Common myeloid progenitor, CD34-positive (primary cell): ENCODE measurements at regions not wholly inside any gene's neighbourhood (a gene's known extent, or its start where the extent isn't known, plus 50 kb on each side); places are given as distances from the start of the nearest gene placed in this dataset.

Experiments used
- CTCF ChIA-PET: fragments of 350-600 bp; sonication (Branson Sonifier 250); formaldehyde crosslinking; loops from one replicate; lab custom pipeline; 2021; ENCODE audit warnings: antibody characterized with exemption; lab: Charles Lee
- POLR2A ChIA-PET: fragments of 350-600 bp; sonication (Branson Sonifier 250); formaldehyde crosslinking; loops from one replicate; lab custom pipeline; 2021; ENCODE audit warnings: antibody characterized with exemption; lab: Charles Lee
- DNase-seq, 3 donors: peaks; one replicate each; pipeline versions ENCODE4 v3.0.0 to v3.0.0-alpha.2; 2013
- H3K27ac ChIP-seq, 2 experiments: 1 replicate in 1 of 2; 2 replicates in 1 of 2; pipeline ENCODE4 v1.7.0; 2013; ENCODE audit warnings: inconsistent platforms in 2 of 2, low read length in 2 of 2, mild to moderate bottlenecking in 2 of 2, low read depth in 1 of 2, moderate library complexity in 1 of 2; ENCODE audit not compliant: severe bottlenecking in 2 of 2, insufficient read depth in 1 of 2, poor library complexity in 1 of 2
- H3K27me3 ChIP-seq, 5 experiments: replicated peaks in 2 of 5; 1 replicate in 3 of 5; 2 replicates in 2 of 5; pipeline versions ENCODE4 v1.6.1 to v1.7.0; 2013; ENCODE audit warnings: low read length in 4 of 5, mild to moderate bottlenecking in 2 of 5, moderate library complexity in 2 of 5, inconsistent platforms in 1 of 5; ENCODE audit not compliant: insufficient read depth in 5 of 5, control insufficient read depth in 4 of 5
- H3K36me3 ChIP-seq, 4 experiments: 1 replicate in 2 of 4; 2 replicates in 2 of 4; pipeline versions ENCODE4 v1.6.1 to v1.7.0; 2013; ENCODE audit warnings: low read length in 3 of 4, control low read depth in 1 of 4, mild to moderate bottlenecking in 1 of 4; ENCODE audit not compliant: control insufficient read depth in 4 of 4, insufficient read depth in 4 of 4
- H3K4me1 ChIP-seq, 4 experiments: 1 replicate in 3 of 4; 2 replicates in 1 of 4; pipeline versions ENCODE4 v1.6.1 to v1.7.1; 2013; ENCODE audit warnings: low read length in 3 of 4, mild to moderate bottlenecking in 3 of 4, control low read depth in 1 of 4, inconsistent platforms in 1 of 4, moderate library complexity in 1 of 4; ENCODE audit not compliant: control insufficient read depth in 4 of 4, insufficient read depth in 4 of 4; ENCODE audit errors: control extremely low read depth in 1 of 4
- H3K4me3 ChIP-seq, 7 experiments: 1 replicate in 4 of 7; 2 replicates in 3 of 7; pipeline versions ENCODE4 v1.5.1 to v1.7.0; 2013; ENCODE audit warnings: mild to moderate bottlenecking in 7 of 7, low read length in 6 of 7, moderate library complexity in 6 of 7, inconsistent platforms in 2 of 7, low read depth in 2 of 7, control low read depth in 1 of 7; ENCODE audit not compliant: insufficient read depth in 4 of 7, control insufficient read depth in 1 of 7; ENCODE audit errors: extremely low read depth in 1 of 7
- H3K9me3 ChIP-seq, 5 experiments: 1 replicate in 4 of 5; 2 replicates in 1 of 5; pipeline versions ENCODE4 v1.6.1 to v1.7.1; 2013; ENCODE audit warnings: low read length in 4 of 5, mild to moderate bottlenecking in 2 of 5, inconsistent platforms in 1 of 5, low read depth in 1 of 5, moderate library complexity in 1 of 5; ENCODE audit not compliant: control insufficient read depth in 4 of 5, insufficient read depth in 2 of 5; ENCODE audit errors: control extremely low read depth in 1 of 5
- WGBS: methylation state at CpG from one replicate; pipeline ENCODE4 v1.1.5; 2013; ENCODE audit not compliant: insufficient coverage; 5-methylcytosine and 5-hydroxymethylcytosine counted together

GRCh38 chr15:70308735-70309434 lies 211.2 kb upstream of the TLE3 start:
- WGBS, result 100% methylated on average over 8 of the region's 9 CpGs
- Histone ChIP-seq H3K27ac (no peak overlapping the region), H3K9me3 (no peaks in the 10 kb centered on the region), H3K4me1 (peaks cover 0 to 11% (median 9%) of the 10 kb centered on the region in 4 experiments), H3K27me3 (peaks cover 0 to 2% (median 0%) of the 10 kb centered on the region in 5 experiments), H3K4me3 (no peak overlapping the region), H3K36me3 (no peaks in the 10 kb centered on the region)
- POLR2A ChIA-PET, result no interaction called here
- CTCF ChIA-PET, result no interaction called here
- peak in 1 of 3 donors; percentile 38 for DNase-seq

- Histone ChIP-seq H3K27me3 (peaks cover 0 to 2% (median 0%) of the 10 kb centered on the region in 5 experiments), H3K9me3 (no peaks in the 10 kb centered on the region), H3K27ac (no peak overlapping the region), H3K4me1 (peaks cover 0 to 11% (median 9%) of the 10 kb centered on the region in 4 experiments), H3K36me3 (no peaks in the 10 kb centered on the region), H3K4me3 (peak overlapping the region in 2 of 7 experiments; percentile 7 to 11)
- ChIA-PET CTCF (no interaction called here), POLR2A (no interaction called here)
- DNase-seq, result peak; percentile 34 to 72 (median 68)
- WGBS, result 0% methylated on average over 4 of the region's 4 CpGs
Measured at GRCh38 chr15:70308011-70308734, 210.5 kb upstream of the TLE3 start.

- Histone ChIP-seq H3K27me3 (peaks cover 0 to 2% (median 0%) of the 10 kb centered on the region in 5 experiments), H3K4me1 (peaks cover 0 to 11% (median 9%) of the 10 kb centered on the region in 4 experiments), H3K36me3 (no peaks in the 10 kb centered on the region), H3K4me3 (no peak overlapping the region), H3K27ac (no peak overlapping the region), H3K9me3 (no peaks in the 10 kb centered on the region)
- DNase-seq, result no peak
- ChIA-PET CTCF (interaction anchor here (0.9 to 1.5 kb wide), 4 partner anchors 9 to 158 kb away, joined by 3 to 4 read pairs (median 3); no protein-coding TSS in a partner anchor), POLR2A (no interaction called here)
- WGBS, result 97% methylated on average over 3 of the region's 4 CpGs
Measured at GRCh38 chr15:70306582-70306981, 208.9 kb upstream of the TLE3 start.

- Histone ChIP-seq H3K9me3 (no peaks in the 10 kb centered on the region), H3K4me1 (peaks cover 0 to 11% (median 9%) of the 10 kb centered on the region in 4 experiments), H3K4me3 (no peak overlapping the region), H3K36me3 (no peaks in the 10 kb centered on the region), H3K27ac (no peak overlapping the region), H3K27me3 (peaks cover 0 to 2% (median 0%) of the 10 kb centered on the region in 5 experiments)
- no peak for DNase-seq
- WGBS, result no CpG with 5 or more reads among the region's 6 CpGs
- CTCF ChIA-PET, result interaction anchor here (0.9 to 1.5 kb wide), 4 partner anchors 8 to 158 kb away, joined by 3 to 4 read pairs (median 3); no protein-coding TSS in a partner anchor
- POLR2A ChIA-PET, result no interaction called here
Measured at GRCh38 chr15:70306081-70306480, 208.4 kb upstream of the TLE3 start.

- Histone ChIP-seq H3K36me3 (no peaks in the 10 kb centered on the region), H3K4me1 (peaks cover 0 to 11% (median 9%) of the 10 kb centered on the region in 4 experiments), H3K27ac (no peak overlapping the region), H3K4me3 (no peak overlapping the region), H3K9me3 (no peaks in the 10 kb centered on the region), H3K27me3 (peaks cover 0 to 2% (median 0%) of the 10 kb centered on the region in 5 experiments)
- ChIA-PET CTCF (interaction anchor here (0.7 kb wide), 1 partner anchor 37 kb away, joined by 3 read pairs; no protein-coding TSS in a partner anchor), POLR2A (no interaction called here)
- no peak for DNase-seq
- 91% methylated on average over 1 of the region's 4 CpGs for WGBS
Measured at GRCh38 chr15:70303981-70304380, 206.3 kb upstream of the TLE3 start.

GRCh38 chr15:70302360-70302759 lies 204.6 kb upstream of the TLE3 start:
- ChIA-PET POLR2A (no interaction called here), CTCF (no interaction called here)
- Histone ChIP-seq H3K27ac (no peak overlapping the region), H3K27me3 (peaks cover 0 to 2% (median 0%) of the 10 kb centered on the region in 5 experiments), H3K9me3 (no peaks in the 10 kb centered on the region), H3K36me3 (no peaks in the 10 kb centered on the region), H3K4me1 (no peaks in the 10 kb centered on the region), H3K4me3 (no peak overlapping the region)
- DNase-seq, result no peak
- 100% methylated on average over 1 of the region's 1 CpG for WGBS

GRCh38 chr15:70301396-70301795 lies 203.7 kb upstream of the TLE3 start:
- POLR2A ChIA-PET, result no interaction called here

More at GRCh38 chr15:70301396-70301795, 203.7 kb upstream of the TLE3 start:
- no peaks in the 10 kb centered on the region for H3K9me3 ChIP-seq
- no peak for DNase-seq
- H3K4me1 ChIP-seq, result no peaks in the 10 kb centered on the region
- no peaks in the 10 kb centered on the region for H3K36me3 ChIP-seq
- WGBS, result 100% methylated on average over 5 of the region's 5 CpGs
- no peak overlapping the region for H3K4me3 ChIP-seq
- CTCF ChIA-PET, result interaction anchor here (1.2 kb wide), 1 partner anchor 36 kb away, joined by 5 read pairs; no protein-coding TSS in a partner anchor
- H3K27me3 ChIP-seq, result no peaks in the 10 kb centered on the region
- no peak overlapping the region for H3K27ac ChIP-seq
